ENCODE measurements at regions not wholly inside any gene's neighbourhood (a gene's known extent, or its start where the extent isn't known, plus 50 kb on each side); places are given as distances from the start of the nearest gene placed in this dataset.

DNA sequence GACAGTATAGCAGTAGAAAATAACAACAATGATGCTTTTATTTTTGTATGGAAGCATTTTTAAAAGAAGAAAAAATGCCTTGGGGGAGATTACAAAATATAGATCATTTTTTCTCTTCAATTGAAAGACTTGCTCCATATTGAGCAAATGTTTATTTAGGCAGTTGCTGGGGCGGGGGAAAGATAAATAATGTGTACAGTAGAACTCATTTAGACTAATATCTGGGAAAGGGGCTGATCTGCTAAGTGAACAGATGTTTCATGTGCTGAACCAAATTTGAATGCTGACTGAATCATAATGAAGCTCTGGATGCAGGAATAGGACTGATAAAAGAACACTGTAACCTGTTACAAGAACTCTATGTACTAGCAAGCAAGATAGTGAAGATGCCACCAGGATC lies 457.1 kb upstream of the TENM4 start:
- in situ Hi-C loops (cut with HindIII; ENCODE audit: low pct_ligation_motif_present, low sequenced_read_pairs), result no loop called here
- Histone ChIP-seq H3K27me3 (replicated peaks) (no peaks in the 10 kb centered on the region), H3K4me3 (ENCODE audit: low read depth, low read length) (no peak overlapping the region), H3K27ac (no peak overlapping the region), H3K36me3 (replicated peaks) (no peaks in the 10 kb centered on the region)
- TF ChIP-seq, protein P1, sequence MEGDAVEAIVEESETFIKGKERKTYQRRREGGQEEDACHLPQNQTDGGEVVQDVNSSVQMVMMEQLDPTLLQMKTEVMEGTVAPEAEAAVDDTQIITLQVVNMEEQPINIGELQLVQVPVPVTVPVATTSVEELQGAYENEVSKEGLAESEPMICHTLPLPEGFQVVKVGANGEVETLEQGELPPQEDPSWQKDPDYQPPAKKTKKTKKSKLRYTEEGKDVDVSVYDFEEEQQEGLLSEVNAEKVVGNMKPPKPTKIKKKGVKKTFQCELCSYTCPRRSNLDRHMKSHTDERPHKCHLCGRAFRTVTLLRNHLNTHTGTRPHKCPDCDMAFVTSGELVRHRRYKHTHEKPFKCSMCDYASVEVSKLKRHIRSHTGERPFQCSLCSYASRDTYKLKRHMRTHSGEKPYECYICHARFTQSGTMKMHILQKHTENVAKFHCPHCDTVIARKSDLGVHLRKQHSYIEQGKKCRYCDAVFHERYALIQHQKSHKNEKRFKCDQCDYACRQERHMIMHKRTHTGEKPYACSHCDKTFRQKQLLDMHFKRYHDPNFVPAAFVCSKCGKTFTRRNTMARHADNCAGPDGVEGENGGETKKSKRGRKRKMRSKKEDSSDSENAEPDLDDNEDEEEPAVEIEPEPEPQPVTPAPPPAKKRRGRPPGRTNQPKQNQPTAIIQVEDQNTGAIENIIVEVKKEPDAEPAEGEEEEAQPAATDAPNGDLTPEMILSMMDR (IDR thresholded peaks at IDR 0.05; ENCODE audit: low read depth, low read length, missing control alignments), result no peak
- no peak for DNase-seq

DNA sequence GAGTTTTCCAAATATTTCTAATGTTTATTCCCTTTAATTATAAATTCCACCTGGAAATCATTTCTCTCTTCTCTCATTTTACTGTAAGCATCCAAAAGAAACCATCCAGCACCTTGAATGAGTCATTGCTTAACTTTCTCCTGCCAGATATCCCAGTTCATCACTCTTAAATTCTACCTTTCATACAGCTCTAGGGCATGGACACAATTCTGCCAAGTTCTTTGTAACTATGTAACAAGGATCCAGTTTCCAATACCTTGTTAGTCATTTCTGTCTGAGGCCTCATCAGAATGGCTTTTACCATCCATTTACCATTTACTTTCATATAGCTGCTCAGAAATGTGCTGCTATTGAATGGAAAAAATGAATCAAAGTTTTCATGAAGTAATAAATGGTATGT lies 455.4 kb upstream of the TENM4 start:
- TF ChIP-seq, protein P1 (IDR thresholded peaks at IDR 0.05; ENCODE audit: low read depth, low read length, missing control alignments), result no peak
- no peak for DNase-seq
- Histone ChIP-seq H3K36me3 (replicated peaks) (no peaks in the 10 kb centered on the region), H3K27ac (no peak overlapping the region), H3K4me3 (ENCODE audit: low read depth, low read length) (no peak overlapping the region), H3K27me3 (replicated peaks) (no peaks in the 10 kb centered on the region)
- in situ Hi-C loops (cut with HindIII; ENCODE audit: low pct_ligation_motif_present, low sequenced_read_pairs), result no loop called here

DNA sequence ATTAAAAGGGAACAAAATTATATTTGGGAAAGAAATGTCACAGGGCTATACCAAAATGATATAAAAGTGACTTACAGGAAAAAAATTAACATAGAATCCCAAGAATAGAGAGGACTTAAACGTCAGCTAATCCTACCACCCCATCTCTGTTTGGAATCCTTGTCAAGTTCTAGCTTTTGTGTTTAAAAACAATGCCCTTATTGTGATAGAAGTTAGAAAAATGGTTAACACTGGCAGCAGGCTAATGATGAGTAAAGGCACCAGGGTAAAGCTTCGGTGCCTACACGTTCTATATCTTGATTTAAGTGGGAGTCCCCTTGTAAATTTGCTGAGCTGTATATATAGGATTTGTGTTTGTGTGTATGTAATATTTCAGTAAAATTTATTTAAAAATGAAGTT lies 453.3 kb upstream of the TENM4 start:
- Histone ChIP-seq H3K4me3 (ENCODE audit: low read depth, low read length) (no peak overlapping the region), H3K36me3 (replicated peaks) (no peaks in the 10 kb centered on the region), H3K27ac (no peak overlapping the region), H3K27me3 (replicated peaks) (no peaks in the 10 kb centered on the region)
- DNase-seq, result no peak
- TF ChIP-seq, protein P1 (IDR thresholded peaks at IDR 0.05; ENCODE audit: low read depth, low read length, missing control alignments), result no peak
- in situ Hi-C loops (cut with HindIII; ENCODE audit: low pct_ligation_motif_present, low sequenced_read_pairs), result no loop called here

DNA sequence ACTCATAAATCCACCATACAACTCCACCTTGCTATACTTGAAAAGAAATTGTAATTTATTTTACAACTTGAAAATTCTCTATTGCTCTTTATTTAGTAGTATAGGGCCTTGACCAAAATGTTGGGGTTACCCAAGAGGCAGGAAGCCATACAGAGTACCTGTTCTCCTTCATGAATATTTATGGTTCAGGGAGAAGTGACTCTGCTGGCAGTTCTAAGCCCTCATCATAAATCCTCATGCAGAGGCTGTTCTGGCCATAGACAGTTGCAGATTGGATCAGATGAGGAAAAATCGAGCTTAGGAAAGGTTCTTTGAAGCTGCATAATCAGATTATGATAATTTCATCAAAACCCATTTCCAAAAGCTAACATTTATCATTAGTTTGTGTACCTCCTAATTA lies 449.4 kb upstream of the TENM4 start:
- TF ChIP-seq, protein P1 (IDR thresholded peaks at IDR 0.05; ENCODE audit: low read depth, low read length, missing control alignments), result no peak
- no peak for DNase-seq
- in situ Hi-C loops (cut with HindIII; ENCODE audit: low pct_ligation_motif_present, low sequenced_read_pairs), result no loop called here

DNA sequence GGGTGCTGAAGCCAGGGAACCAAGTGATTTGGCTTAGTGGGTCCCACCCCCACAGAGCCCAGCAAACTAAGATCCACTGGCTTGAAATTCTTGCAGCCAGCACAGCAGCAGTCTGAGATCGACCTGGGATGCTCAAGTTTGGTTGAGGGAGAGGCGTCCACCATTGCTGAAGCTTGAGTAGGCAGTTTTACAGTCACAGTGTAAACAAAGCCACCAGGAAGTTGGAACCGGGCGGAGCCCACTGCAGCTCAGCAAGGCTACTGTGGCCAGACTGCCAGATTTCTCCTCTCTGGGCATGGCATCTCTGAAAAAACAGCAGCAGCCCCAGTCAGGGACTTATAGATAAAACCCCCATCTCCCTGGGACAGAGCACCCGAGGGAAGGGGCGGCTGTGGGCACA lies 424.1 kb upstream of the TENM4 start:
- DNase-seq, result peak; percentile 1
- no peak overlapping the region for H3K4me3 ChIP-seq (ENCODE audit: low read depth, low read length)
- in situ Hi-C loops (cut with HindIII; ENCODE audit: low pct_ligation_motif_present, low sequenced_read_pairs), result no loop called here
- TF ChIP-seq, protein P1 (IDR thresholded peaks at IDR 0.05; ENCODE audit: low read depth, low read length, missing control alignments), result no peak
- no peak overlapping the region for H3K27ac ChIP-seq
- no peaks in the 10 kb centered on the region for H3K36me3 ChIP-seq (replicated peaks)
- no peaks in the 10 kb centered on the region for H3K27me3 ChIP-seq (replicated peaks)

More for the DNA sequence above, 449.4 kb upstream of the TENM4 start:
- Histone ChIP-seq H3K36me3 (replicated peaks) (no peaks in the 10 kb centered on the region), H3K27me3 (replicated peaks) (no peaks in the 10 kb centered on the region), H3K27ac (no peak overlapping the region), H3K4me3 (ENCODE audit: low read depth, low read length) (no peak overlapping the region)

DNA sequence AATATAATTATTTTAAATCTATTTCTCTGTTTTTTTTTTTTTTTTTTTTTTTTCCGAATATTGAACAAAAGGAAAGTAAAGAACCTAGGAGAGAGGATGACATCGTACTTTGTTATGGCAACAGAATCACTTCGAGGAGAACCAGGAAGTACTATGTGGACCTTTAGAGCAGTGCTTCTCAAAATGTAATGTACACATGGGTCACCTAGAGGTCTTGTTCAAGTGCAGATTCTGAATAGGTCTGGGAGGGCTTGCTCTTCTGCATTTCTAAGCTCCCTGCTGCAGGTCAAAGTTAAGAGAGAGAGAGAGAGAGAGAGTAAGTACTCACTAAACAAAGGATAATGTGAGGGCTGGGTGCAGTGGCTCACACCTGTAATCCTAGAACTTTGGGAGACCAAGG lies 419.5 kb upstream of the TENM4 start:
- in situ Hi-C loops (cut with HindIII; ENCODE audit: low pct_ligation_motif_present, low sequenced_read_pairs), result no loop called here
- no peak for DNase-seq
- TF ChIP-seq, protein P1 (IDR thresholded peaks at IDR 0.05; ENCODE audit: low read depth, low read length, missing control alignments), result no peak
- no peak overlapping the region for H3K27ac ChIP-seq
- no peak overlapping the region for H3K4me3 ChIP-seq (ENCODE audit: low read depth, low read length)
- H3K27me3 ChIP-seq (replicated peaks), result no peaks in the 10 kb centered on the region
- H3K36me3 ChIP-seq (replicated peaks), result no peaks in the 10 kb centered on the region

Measured in brain microvascular endothelial cell (primary cell).